ENCODE measurements at regions not wholly inside any gene's neighbourhood (a gene's known extent, or its start where the extent isn't known, plus 50 kb on each side); places are given as distances from the start of the nearest gene placed in this dataset.

- TF ChIP-seq POLR2A (IDR thresholded peaks at IDR 0.05): no peak
- no peak for TF ChIP-seq EP300 (IDR thresholded peaks at IDR 0.05)
- TF ChIP-seq POLR2AphosphoS5 (IDR thresholded peaks at IDR 0.05): no peak
- WGBS, 2 donors: 90 to 97% methylated on average over 3 of the region's 3 CpGs
- intact Hi-C loops (cut with DNase I): no loop called here
These were observed 126.2 kb upstream of the FGGY start for GRCh38 chr1:59170659-59171058.

GRCh38 chr1:59171788-59172187 is 125.1 kb upstream of the FGGY start:
- Histone ChIP-seq H3K27me3 (no peaks in the 10 kb centered on the region), H3K4me1 (no peaks in the 10 kb centered on the region), H3K9me3 (no peaks in the 10 kb centered on the region), H3K4me3 (no peak overlapping the region), H3K27ac (no peak overlapping the region), H3K36me3 (no peaks in the 10 kb centered on the region)
- intact Hi-C loops (cut with DNase I): no loop called here
- TF ChIP-seq POLR2A (IDR thresholded peaks at IDR 0.05) (no peak), POLR2AphosphoS5 (IDR thresholded peaks at IDR 0.05) (no peak), EP300 (IDR thresholded peaks at IDR 0.05) (no peak), CTCF (IDR thresholded peaks at IDR 0.05) (no peak)
- 84 to 86% methylated on average over 4 of the region's 4 CpGs for WGBS, 2 donors
- no peak for DNase-seq

More at GRCh38 chr1:59170659-59171058, 126.2 kb upstream of the FGGY start:
- Histone ChIP-seq H3K9me3 (no peaks in the 10 kb centered on the region), H3K36me3 (no peaks in the 10 kb centered on the region), H3K27me3 (no peaks in the 10 kb centered on the region), H3K27ac (no peak overlapping the region), H3K4me3 (no peak overlapping the region), H3K4me1 (no peaks in the 10 kb centered on the region)
- no peak for DNase-seq

- 20 to 74% methylated on average over 1 of the region's 1 CpG for WGBS, 2 donors
- no peaks in the 10 kb centered on the region for H3K9me3 ChIP-seq
- no peak overlapping the region for H3K4me3 ChIP-seq
- intact Hi-C loops (cut with DNase I): no loop called here
- H3K4me1 ChIP-seq: no peaks in the 10 kb centered on the region
- DNase-seq: no peak
- H3K36me3 ChIP-seq: no peaks in the 10 kb centered on the region
- TF ChIP-seq POLR2AphosphoS5 (IDR thresholded peaks at IDR 0.05) (no peak), CTCF (IDR thresholded peaks at IDR 0.05) (no peak), POLR2A (IDR thresholded peaks at IDR 0.05) (no peak), EP300 (IDR thresholded peaks at IDR 0.05) (no peak)
- H3K27ac ChIP-seq: no peak overlapping the region
- H3K27me3 ChIP-seq: no peaks in the 10 kb centered on the region
These were observed 124.2 kb upstream of the FGGY start for GRCh38 chr1:59172693-59173092.

- DNase-seq: no peak
- intact Hi-C loops (cut with DNase I): no loop called here
- H3K4me3 ChIP-seq: no peak overlapping the region
- 59 to 78% methylated on average over 1 of the region's 1 CpG for WGBS, 2 donors
- TF ChIP-seq POLR2AphosphoS5 (IDR thresholded peaks at IDR 0.05) (no peak), EP300 (IDR thresholded peaks at IDR 0.05) (no peak), CTCF (IDR thresholded peaks at IDR 0.05) (no peak), POLR2A (IDR thresholded peaks at IDR 0.05) (no peak)
- H3K9me3 ChIP-seq: no peaks in the 10 kb centered on the region
- no peak overlapping the region for H3K27ac ChIP-seq
- no peaks in the 10 kb centered on the region for H3K4me1 ChIP-seq
- no peaks in the 10 kb centered on the region for H3K27me3 ChIP-seq
- H3K36me3 ChIP-seq: no peaks in the 10 kb centered on the region
These were observed 123.2 kb upstream of the FGGY start for GRCh38 chr1:59173721-59174120.

GRCh38 chr1:59176471-59176870 is 120.4 kb upstream of the FGGY start:
- Histone ChIP-seq H3K4me1 (peaks cover 0 to 24% (median 22%) of the 10 kb centered on the region in 4 donors), H3K36me3 (no peaks in the 10 kb centered on the region), H3K4me3 (no peak overlapping the region), H3K27ac (no peak overlapping the region), H3K27me3 (no peaks in the 10 kb centered on the region), H3K9me3 (no peaks in the 10 kb centered on the region)
- intact Hi-C loops (cut with DNase I): no loop called here
- DNase-seq: no peak
- WGBS, 2 donors: 93 to 97% methylated on average over 3 of the region's 3 CpGs
- no peak for TF ChIP-seq EP300 (IDR thresholded peaks at IDR 0.05)
- TF ChIP-seq POLR2AphosphoS5 (IDR thresholded peaks at IDR 0.05): no peak
- TF ChIP-seq POLR2A (IDR thresholded peaks at IDR 0.05): no peak
- TF ChIP-seq CTCF (IDR thresholded peaks at IDR 0.05): no peak

Data from sigmoid colon (tissue), 6 donors.